HCT116 (cell line): ENCODE measurements at regions not wholly inside any gene's neighbourhood (a gene's known extent, or its start where the extent isn't known, plus 50 kb on each side); places are given as distances from the start of the nearest gene placed in this dataset.

Experiments used
- ATAC-seq: fragments of 200-7000 bp; cut with Tn5 transposase; 2 replicates; pipeline ENCODE4 v1.9.1; 2020; ENCODE audit warnings: mild to moderate bottlenecking, moderate library complexity
- BruUV-seq: library from RNA; stranded (reverse); fragments of 400-500 nt; replicated peaks from 2 replicates; lab custom pipeline; 2021; lab: Mats Ljungman, UMichigan
- CTCF ChIA-PET: fragments of 300-600 bp; sonication (Branson Sonifier 250); formaldehyde crosslinking; loops from one replicate; lab custom pipeline; 2021; ENCODE audit warnings: antibody characterized with exemption; lab: Charles Lee
- POLR2A ChIA-PET: fragments of 300-600, 350-600 bp; sonication (Branson Sonifier 250); formaldehyde crosslinking; loops from one replicate; lab custom pipeline; 2021; ENCODE audit warnings: antibody characterized with exemption; lab: Charles Lee
- RAD21 ChIA-PET, 2 experiments: fragments of 300-600 bp; sonication (Branson Sonifier 250); formaldehyde crosslinking; loops; one replicate each; lab custom pipeline; 2023; ENCODE audit warnings: low total read pairs in 2 of 2; ENCODE audit not compliant: uncharacterized antibody in 2 of 2, unreplicated experiment in 2 of 2, low non-redundant PET in 1 of 2; lab: Charles Lee
- DNase-seq: peaks from one replicate; pipeline ENCODE4 v3.0.0-alpha.2; 2010; ENCODE audit warnings: low read depth, low spot score
- H2AFZ ChIP-seq: fragments of 200-600 bp; shearing (Covaris generic), sonication (generic); 2 replicates; pipeline ENCODE4 v1.6.1; 2017; ENCODE audit warnings: low read depth, mixed run types, mixed read lengths, antibody characterized with exemption, low read length; ENCODE audit not compliant: poor library complexity, severe bottlenecking
- H3K27ac ChIP-seq: 2 replicates; pipeline ENCODE4 v1.5.1; 2012; ENCODE audit warnings: low read depth, low read length
- H3K27me3 ChIP-seq: fragments of 200-600 bp; sonication (generic); 2 replicates; pipeline ENCODE4 v1.6.1; 2016; ENCODE audit warnings: mixed run types, low read length, mixed read lengths; ENCODE audit not compliant: insufficient read depth
- H3K36me3 ChIP-seq, 2 experiments: fragments of 200-500 bp in 1 of 2; fragments of 200-600 bp in 1 of 2; sonication (Bioruptor generic) in 1 of 2; sonication (generic) in 1 of 2; 2 replicates each; pipeline versions ENCODE4 v1.5.1 to v1.6.1; 2014 to 2016; ENCODE audit warnings: low read length in 2 of 2, inconsistent platforms in 1 of 2, mixed read lengths in 1 of 2, mixed run types in 1 of 2; ENCODE audit not compliant: insufficient read depth in 2 of 2, control insufficient read depth in 1 of 2
- H3K4me1 ChIP-seq, 2 experiments: fragments of 200-600 bp in 1 of 2; sonication (generic) in 1 of 2; 2 replicates each; pipeline versions ENCODE4 v1.5.1 to v1.6.1; 2012 to 2017; ENCODE audit warnings: low read length in 2 of 2, inconsistent platforms in 1 of 2, mild to moderate bottlenecking in 1 of 2, mixed read lengths in 1 of 2, mixed run types in 1 of 2, moderate library complexity in 1 of 2; ENCODE audit not compliant: insufficient read depth in 2 of 2, control insufficient read depth in 1 of 2
- H3K4me2 ChIP-seq: fragments of 200-600 bp; sonication (generic); 2 replicates; pipeline ENCODE4 v1.6.1; 2017; ENCODE audit warnings: mixed run types, low read length, mixed read lengths
- H3K4me3 ChIP-seq, 2 experiments: fragments of 200-600 bp in 1 of 2; sonication (generic) in 1 of 2; replicated peaks in 1 of 2; 2 replicates each; pipeline ENCODE4 v1.5.1; 2011 to 2016; ENCODE audit warnings: low read length in 2 of 2, control low read depth in 1 of 2, low read depth in 1 of 2, mild to moderate bottlenecking in 1 of 2, mixed read lengths in 1 of 2, mixed run types in 1 of 2
- H3K79me2 ChIP-seq: fragments of 200-600 bp; sonication (generic); 2 replicates; pipeline ENCODE4 v1.6.1; 2017; ENCODE audit warnings: mild to moderate bottlenecking, mixed run types, low read length, moderate library complexity, mixed read lengths; ENCODE audit not compliant: insufficient read depth
- H3K9ac ChIP-seq: fragments of 200-600 bp; sonication (generic); 2 replicates; pipeline ENCODE4 v1.6.1; 2016; ENCODE audit warnings: low read length, mixed read lengths
- H3K9me2 ChIP-seq: fragments of 200-600 bp; sonication (generic), shearing (Covaris generic); 2 replicates; pipeline ENCODE4 v1.6.1; 2017; ENCODE audit warnings: mixed run types, mild to moderate bottlenecking, moderate library complexity; ENCODE audit not compliant: insufficient read depth
- H3K9me3 ChIP-seq, 2 experiments: fragments of 200-500 bp in 1 of 2; fragments of 200-600 bp in 1 of 2; sonication (Bioruptor generic) in 1 of 2; sonication (generic) in 1 of 2; 2 replicates each; pipeline ENCODE4 v1.6.1; 2014 to 2017; ENCODE audit warnings: low read length in 2 of 2, mixed read lengths in 2 of 2, inconsistent platforms in 1 of 2, low read depth in 1 of 2, mild to moderate bottlenecking in 1 of 2, mixed run types in 1 of 2, moderate library complexity in 1 of 2; ENCODE audit not compliant: control insufficient read depth in 1 of 2, insufficient read depth in 1 of 2
- H4K20me1 ChIP-seq: fragments of 200-600 bp; sonication (generic), shearing (Covaris generic); 2 replicates; pipeline ENCODE4 v1.6.1; 2017; ENCODE audit warnings: mixed run types, mild to moderate bottlenecking, moderate library complexity; ENCODE audit not compliant: insufficient read depth
- ATF3 ChIP-seq: IDR thresholded peaks from 2 replicates; pipeline ENCODE4 v1.6.1; 2012
- CBX3 ChIP-seq: IDR thresholded peaks from 2 replicates; pipeline ENCODE4 v1.6.1; 2012; ENCODE audit warnings: low read depth
- ELF1 ChIP-seq: IDR thresholded peaks from 2 replicates; pipeline ENCODE4 v1.6.1; 2012; ENCODE audit warnings: low read depth, borderline replicate concordance
- EZH2 ChIP-seq: fragments of 200-600 bp; sonication (generic); IDR thresholded peaks from 2 replicates; pipeline ENCODE4 v1.6.1; 2017; ENCODE audit warnings: antibody characterized with exemption, mixed run types
- EZH2phosphoT487 ChIP-seq: fragments of 200-600 bp; IDR thresholded peaks from 2 replicates; pipeline ENCODE4 v1.6.1; 2018; ENCODE audit warnings: antibody characterized with exemption, borderline replicate concordance
- JUND ChIP-seq: IDR thresholded peaks from 2 replicates; pipeline ENCODE4 v1.6.1; 2012
- POLR2A ChIP-seq: IDR thresholded peaks from 2 replicates; pipeline ENCODE4 v1.7.0; 2011; ENCODE audit warnings: borderline replicate concordance; ENCODE audit not compliant: insufficient read depth, insufficient read length; ENCODE audit errors: extremely low read depth
- RAD21 ChIP-seq: IDR thresholded peaks from 2 replicates; pipeline ENCODE4 v1.6.1; 2012; ENCODE audit warnings: low read depth, mild to moderate bottlenecking
- REST ChIP-seq: IDR thresholded peaks from 2 replicates; pipeline ENCODE4 v1.6.1; 2012; ENCODE audit warnings: low read depth
- SP1 ChIP-seq: IDR thresholded peaks from 2 replicates; pipeline ENCODE4 v1.6.1; 2012; ENCODE audit warnings: low read depth
- TCF7L2 ChIP-seq: IDR thresholded peaks from 2 replicates; pipeline ENCODE4 v1.7.0; 2011; ENCODE audit warnings: borderline replicate concordance, inconsistent platforms; ENCODE audit not compliant: insufficient read depth, insufficient read length; ENCODE audit errors: extremely low read depth
- YY1 ChIP-seq: IDR thresholded peaks from 2 replicates; pipeline ENCODE4 v1.6.1; 2011; ENCODE audit warnings: low read length, low read depth, moderate library complexity, mild to moderate bottlenecking; ENCODE audit not compliant: insufficient replicate concordance; ENCODE audit errors: extremely low read depth
- ZFX ChIP-seq: fragments of 450-650 bp; IDR thresholded peaks from 2 replicates; pipeline ENCODE4 v1.6.1; 2017
- intact Hi-C: fragments of 100-400 bp; cut with micrococcal nuclease; formaldehyde crosslinking; loops from 2 replicates; pipeline ENCODE4 v1.10.0; 2022

- POLR2A ChIA-PET = no interaction called here
- no TSS peak for BruUV-seq
Observed at GRCh38 chr10:88039496-88040200, 176.2 kb downstream of the PTEN start.

DNA sequence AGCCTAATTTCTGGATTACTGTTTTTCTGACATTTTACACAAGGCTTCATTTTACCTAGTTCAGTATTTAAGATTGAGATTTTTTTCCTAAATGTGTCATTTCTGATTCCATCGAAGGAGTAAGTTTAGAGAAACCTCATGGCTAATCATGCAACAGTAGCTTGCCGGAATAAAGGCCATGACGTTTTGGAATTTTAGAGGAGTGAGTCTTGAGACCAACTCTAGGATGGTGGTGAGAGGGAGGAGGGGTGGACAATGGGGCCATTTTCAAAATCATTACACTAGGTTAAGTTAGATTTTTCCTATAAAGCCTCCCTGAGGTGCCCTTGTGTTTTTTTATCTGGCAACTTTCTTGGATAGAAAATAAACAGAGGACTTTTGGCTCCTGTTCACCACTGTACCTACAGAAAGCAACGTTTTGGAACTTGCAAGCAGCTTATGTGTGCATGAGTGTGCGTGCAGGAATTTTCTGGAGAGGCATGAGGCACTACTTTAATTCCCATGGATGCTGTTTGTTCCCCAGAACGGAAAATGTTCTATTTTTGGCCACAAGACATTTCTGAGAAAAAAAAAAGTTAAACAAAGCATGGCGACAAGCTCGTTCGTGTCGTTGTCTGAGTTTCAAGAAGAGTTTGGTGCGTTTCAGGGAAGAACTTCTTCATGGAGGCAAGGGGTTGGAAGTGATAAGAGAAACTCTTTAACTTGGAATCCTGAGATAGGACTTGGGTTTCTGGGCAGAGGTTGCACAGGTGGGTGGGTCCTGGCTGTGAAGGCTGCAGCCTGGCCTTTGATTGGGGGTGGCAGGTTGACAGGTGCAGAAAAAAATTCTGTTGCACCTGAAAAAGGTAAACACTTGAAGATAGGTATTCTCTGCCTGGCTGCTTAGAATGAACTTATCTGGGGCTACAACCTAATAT lies 178.1 kb downstream of the PTEN start:
- no TSS peak for BruUV-seq
- Histone ChIP-seq H3K9me3 (no peaks in the 10 kb centered on the region), H2AFZ (no peak overlapping the region), H3K4me3 (no peak overlapping the region), H3K9me2 (no peaks in the 10 kb centered on the region), H3K9ac (no peak overlapping the region), H3K79me2 (no peaks in the 10 kb centered on the region), H3K27ac (no peak overlapping the region), H3K36me3 (no peaks in the 10 kb centered on the region), H3K27me3 (no peaks in the 10 kb centered on the region), H3K4me1 (no peaks in the 10 kb centered on the region), H4K20me1 (no peaks in the 10 kb centered on the region), H3K4me2 (no peak overlapping the region)
- POLR2A ChIA-PET = no interaction called here
- TF ChIP-seq TCF7L2 (no peak), JUND (no peak), REST (no peak), ZFX (no peak), POLR2A (no peak), ATF3 (no peak), CBX3 (no peak), SP1 (no peak)
- RAD21 ChIA-PET = no interaction called here
- intact Hi-C loops = no loop called here
- ATAC-seq = no peak
- CTCF ChIA-PET = no interaction called here
- DNase-seq = no peak

More at GRCh38 chr10:88039496-88040200, 176.2 kb downstream of the PTEN start:
- no peak for TF ChIP-seq ATF3
- TF ChIP-seq EZH2 = no peak
- no peak for TF ChIP-seq YY1
- no peak for TF ChIP-seq EZH2phosphoT487
- no peak for TF ChIP-seq ELF1
- TF ChIP-seq JUND = no peak
- TF ChIP-seq RAD21 = no peak
- no peak for TF ChIP-seq SP1
- TF ChIP-seq, all 23 proteins: peak for 0
- Histone ChIP-seq H3K9ac (no peak overlapping the region), H2AFZ (no peak overlapping the region), H3K27ac (no peak overlapping the region), H3K36me3 (no peaks in the 10 kb centered on the region), H3K4me2 (no peak overlapping the region), H3K27me3 (no peaks in the 10 kb centered on the region), H3K79me2 (no peaks in the 10 kb centered on the region), H3K4me3 (no peak overlapping the region), H3K4me1 (no peaks in the 10 kb centered on the region), H4K20me1 (no peaks in the 10 kb centered on the region), H3K9me2 (no peaks in the 10 kb centered on the region), H3K9me3 (no peaks in the 10 kb centered on the region)
- ATAC-seq = no peak
- DNase-seq = no peak
- intact Hi-C loops = no loop called here
- ChIA-PET RAD21 (no interaction called here), CTCF (no interaction called here)
